CD14-positive monocyte (primary cell): ENCODE measurements at regions not wholly inside any gene's neighbourhood (a gene's known extent, or its start where the extent isn't known, plus 50 kb on each side); places are given as distances from the start of the nearest gene placed in this dataset.

Experiments
- DNase-seq, 3 donors: peaks; one replicate each; pipeline ENCODE4 v3.0.0-alpha.2; 2011 to 2022
- H2AFZ ChIP-seq: 2 replicates; pipeline ENCODE4 v1.6.0; 2012; ENCODE audit warnings: mild to moderate bottlenecking, low read depth, low read length, inconsistent platforms; ENCODE audit not compliant: insufficient read depth, poor library complexity, severe bottlenecking
- H3K27ac ChIP-seq, 2 donors: 1 replicate in 1 of 2; 2 replicates in 1 of 2; pipeline ENCODE4 v1.5.1; 2012 to 2013; ENCODE audit warnings: low read length in 2 of 2, control low read depth in 1 of 2, inconsistent platforms in 1 of 2, low read depth in 1 of 2, mild to moderate bottlenecking in 1 of 2
- H3K27me3 ChIP-seq, 2 donors: one replicate each; pipeline versions ENCODE4 v1.6.0 to v1.6.1; 2011 to 2013; ENCODE audit warnings: low read length in 2 of 2; ENCODE audit not compliant: control insufficient read depth in 2 of 2, insufficient read depth in 2 of 2
- H3K36me3 ChIP-seq, 2 donors: replicated peaks in 1 of 2; 1 replicate in 1 of 2; 2 replicates in 1 of 2; pipeline versions ENCODE4 v1.5.1 to v1.6.1; 2012 to 2013; ENCODE audit warnings: low read length in 2 of 2, control low read depth in 1 of 2, inconsistent platforms in 1 of 2, mild to moderate bottlenecking in 1 of 2; ENCODE audit not compliant: insufficient read depth in 2 of 2, control insufficient read depth in 1 of 2
- H3K4me1 ChIP-seq, 2 donors: 1 replicate in 1 of 2; 2 replicates in 1 of 2; pipeline versions ENCODE4 v1.5.1 to v1.6.1; 2012 to 2013; ENCODE audit warnings: low read length in 2 of 2, control low read depth in 1 of 2, inconsistent platforms in 1 of 2, mild to moderate bottlenecking in 1 of 2, moderate library complexity in 1 of 2; ENCODE audit not compliant: insufficient read depth in 2 of 2, control insufficient read depth in 1 of 2
- H3K4me2 ChIP-seq: replicated peaks from 2 replicates; pipeline ENCODE3; 2012; ENCODE audit warnings: low read length, moderate library complexity, mild to moderate bottlenecking; ENCODE audit not compliant: poor library complexity, severe bottlenecking; ENCODE audit errors: extremely low read depth
- H3K4me3 ChIP-seq, 3 experiments: fragments of 200-600 bp in 1 of 3; sonication (generic) in 1 of 3; replicated peaks in 1 of 3; 1 replicate in 2 of 3; 2 replicates in 1 of 3; pipeline ENCODE4 v1.5.1; 2011 to 2013; ENCODE audit warnings: low read length in 3 of 3, mild to moderate bottlenecking in 3 of 3, control low read depth in 2 of 3, low read depth in 2 of 3, inconsistent platforms in 1 of 3, moderate library complexity in 1 of 3
- H3K79me2 ChIP-seq: 2 replicates; pipeline ENCODE4 v1.6.0; 2012; ENCODE audit warnings: mild to moderate bottlenecking, control low read depth, inconsistent platforms, low read length, moderate library complexity; ENCODE audit not compliant: insufficient read depth
- H3K9ac ChIP-seq: 2 replicates; pipeline ENCODE4 v1.6.0; 2017; ENCODE audit warnings: low read length, mild to moderate bottlenecking; ENCODE audit not compliant: insufficient read depth, poor library complexity, severe bottlenecking
- H3K9me3 ChIP-seq, 2 donors: replicated peaks in 1 of 2; 1 replicate in 1 of 2; 2 replicates in 1 of 2; pipeline versions ENCODE4 v1.5.1 to v1.6.1; 2012 to 2013; ENCODE audit warnings: low read length in 2 of 2, control low read depth in 1 of 2; ENCODE audit not compliant: control insufficient read depth in 1 of 2, insufficient read depth in 1 of 2
- H4K20me1 ChIP-seq: 2 replicates; pipeline ENCODE4 v1.6.0; 2012; ENCODE audit warnings: mild to moderate bottlenecking, low read length, control low read depth, moderate library complexity; ENCODE audit not compliant: insufficient read depth
- H3K27ac Mint-ChIP-seq, 7 donors: one replicate each; pipeline ENCODE4 v1.8.0; 2020; ENCODE audit warnings: mild to moderate bottlenecking in 7 of 7, mixed read lengths in 7 of 7, moderate library complexity in 6 of 7, inconsistent platforms in 2 of 7
- H3K27me3 Mint-ChIP-seq, 3 donors: one replicate each; pipeline ENCODE4 v1.8.0; 2021 to 2022; ENCODE audit warnings: low read depth in 3 of 3, mild to moderate bottlenecking in 3 of 3, mixed read lengths in 3 of 3, moderate library complexity in 3 of 3, inconsistent platforms in 1 of 3
- H3K36me3 Mint-ChIP-seq, 2 donors: one replicate each; pipeline ENCODE4 v1.8.0; 2020; ENCODE audit warnings: mixed read lengths in 2 of 2, inconsistent platforms in 1 of 2, mild to moderate bottlenecking in 1 of 2
- H3K4me1 Mint-ChIP-seq: one replicate; pipeline ENCODE4 v1.8.0; 2020; ENCODE audit warnings: mild to moderate bottlenecking, mixed read lengths
- H3K4me3 Mint-ChIP-seq, 2 donors: one replicate each; pipeline ENCODE4 v1.8.0; 2020; ENCODE audit warnings: mild to moderate bottlenecking in 2 of 2, mixed read lengths in 2 of 2, moderate library complexity in 1 of 2
- H3K9me3 Mint-ChIP-seq, 7 donors: one replicate each; pipeline ENCODE4 v1.8.0; 2020 to 2022; ENCODE audit warnings: mixed read lengths in 7 of 7, mild to moderate bottlenecking in 6 of 7, moderate library complexity in 6 of 7, inconsistent platforms in 2 of 7
- WGBS: methylation state at CpG from one replicate; pipeline ENCODE4 v1.1.5; 2013; ENCODE audit warnings: missing lambda C conversion rate; ENCODE audit not compliant: insufficient coverage; 5-methylcytosine and 5-hydroxymethylcytosine counted together
- intact Hi-C, 2 donors: fragments of 100-400 bp; cut with micrococcal nuclease; formaldehyde crosslinking; loops; one replicate each; pipeline versions ENCODE4 v1.15.0 to v1.15.1; 2023
- TF ChIP-seq, protein P1 (sequence below): fragments of 200-600 bp; IDR thresholded peaks from one replicate; pipeline ENCODE4 v1.8.0; 2022; ENCODE audit warnings: antibody characterized with exemption, mild to moderate bottlenecking

DNA sequence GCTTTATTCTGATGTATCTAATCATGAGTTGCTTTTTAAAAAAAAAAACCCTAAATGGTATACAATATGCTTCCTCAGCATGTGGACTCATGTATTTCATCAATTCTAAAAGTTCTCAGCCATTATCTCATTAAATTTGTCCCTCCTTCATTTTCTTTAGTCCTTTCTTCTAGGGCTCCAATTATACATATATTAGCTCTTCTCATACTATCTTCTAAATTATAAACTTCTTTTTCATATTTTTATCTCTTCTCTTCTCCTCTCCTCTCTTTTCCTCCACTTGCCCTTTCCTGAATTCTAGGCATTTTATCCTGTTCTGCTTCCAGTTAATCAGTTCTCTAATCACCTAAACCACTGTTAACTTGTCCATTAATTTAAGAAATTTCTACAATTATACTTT lies 55.0 kb upstream of the IL33 start:
- H3K27me3 Mint-ChIP-seq: peaks cover 0 to 9% (median 0%) of the 10 kb centered on the region in 3 donors

DNA sequence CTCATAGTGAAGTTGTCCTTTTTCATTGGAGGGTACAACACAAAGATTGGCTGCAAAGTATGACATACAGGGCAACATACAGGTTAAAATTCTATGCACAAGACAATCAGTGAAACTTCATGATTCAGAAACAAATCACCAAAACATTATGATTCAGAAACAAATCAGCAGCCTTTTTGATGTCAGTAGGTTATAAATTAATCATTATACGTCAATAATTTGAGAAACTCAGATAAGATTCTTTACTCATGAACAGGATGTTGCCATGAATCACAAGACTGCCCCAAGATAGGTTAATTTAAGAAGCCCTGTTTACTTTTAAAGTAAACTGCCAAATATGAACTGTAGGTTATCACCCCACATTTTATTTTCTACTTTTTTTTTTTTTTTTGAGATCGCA lies 62.2 kb upstream of the IL33 start:
- no peak overlapping the region for H3K4me3 Mint-ChIP-seq
- Histone ChIP-seq H3K4me1 (no peaks in the 10 kb centered on the region), H3K36me3 (no peaks in the 10 kb centered on the region), H3K27me3 (no peaks in the 10 kb centered on the region), H2AFZ (no peak overlapping the region), H3K9me3 (peaks cover 5 to 11% of the 10 kb centered on the region in 2 donors), H3K9ac (no peak overlapping the region), H3K4me2 (no peak overlapping the region), H3K79me2 (no peaks in the 10 kb centered on the region), H3K27ac (no peak overlapping the region), H4K20me1 (no peaks in the 10 kb centered on the region), H3K4me3 (no peak overlapping the region)
- WGBS: no CpG with 5 or more reads among the region's 2 CpGs
- H3K4me1 Mint-ChIP-seq: no peaks in the 10 kb centered on the region
- H3K27ac Mint-ChIP-seq: no peak overlapping the region
- intact Hi-C loops: no loop called here
- peaks cover 3 to 11% (median 4%) of the 10 kb centered on the region in 3 donors for H3K27me3 Mint-ChIP-seq
- H3K9me3 Mint-ChIP-seq: peaks cover 4 to 16% (median 7%) of the 10 kb centered on the region in 7 donors
- DNase-seq: no peak
- no peaks in the 10 kb centered on the region for H3K36me3 Mint-ChIP-seq
- TF ChIP-seq, protein P1, sequence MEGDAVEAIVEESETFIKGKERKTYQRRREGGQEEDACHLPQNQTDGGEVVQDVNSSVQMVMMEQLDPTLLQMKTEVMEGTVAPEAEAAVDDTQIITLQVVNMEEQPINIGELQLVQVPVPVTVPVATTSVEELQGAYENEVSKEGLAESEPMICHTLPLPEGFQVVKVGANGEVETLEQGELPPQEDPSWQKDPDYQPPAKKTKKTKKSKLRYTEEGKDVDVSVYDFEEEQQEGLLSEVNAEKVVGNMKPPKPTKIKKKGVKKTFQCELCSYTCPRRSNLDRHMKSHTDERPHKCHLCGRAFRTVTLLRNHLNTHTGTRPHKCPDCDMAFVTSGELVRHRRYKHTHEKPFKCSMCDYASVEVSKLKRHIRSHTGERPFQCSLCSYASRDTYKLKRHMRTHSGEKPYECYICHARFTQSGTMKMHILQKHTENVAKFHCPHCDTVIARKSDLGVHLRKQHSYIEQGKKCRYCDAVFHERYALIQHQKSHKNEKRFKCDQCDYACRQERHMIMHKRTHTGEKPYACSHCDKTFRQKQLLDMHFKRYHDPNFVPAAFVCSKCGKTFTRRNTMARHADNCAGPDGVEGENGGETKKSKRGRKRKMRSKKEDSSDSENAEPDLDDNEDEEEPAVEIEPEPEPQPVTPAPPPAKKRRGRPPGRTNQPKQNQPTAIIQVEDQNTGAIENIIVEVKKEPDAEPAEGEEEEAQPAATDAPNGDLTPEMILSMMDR: no peak

More for the DNA sequence above, 55.0 kb upstream of the IL33 start:
- Histone ChIP-seq H3K4me3 (no peak overlapping the region), H3K36me3 (no peaks in the 10 kb centered on the region), H3K9me3 (peaks cover 10 to 18% of the 10 kb centered on the region in 2 donors), H2AFZ (no peak overlapping the region), H4K20me1 (no peaks in the 10 kb centered on the region), H3K27ac (no peak overlapping the region), H3K4me2 (no peak overlapping the region), H3K4me1 (no peaks in the 10 kb centered on the region), H3K79me2 (no peaks in the 10 kb centered on the region), H3K27me3 (peaks cover 0 to 2% of the 10 kb centered on the region in 2 donors), H3K9ac (no peak overlapping the region)
- TF ChIP-seq, protein P1: no peak
- Mint-ChIP-seq H3K4me1 (no peaks in the 10 kb centered on the region), H3K9me3 (peaks cover 10 to 29% (median 22%) of the 10 kb centered on the region in 7 donors), H3K4me3 (no peak overlapping the region), H3K36me3 (no peaks in the 10 kb centered on the region), H3K27ac (no peak overlapping the region)
- intact Hi-C loops: no loop called here
- no peak for DNase-seq
